Panc1 (cell line): ENCODE measurements at regions not wholly inside any gene's neighbourhood (a gene's known extent, or its start where the extent isn't known, plus 50 kb on each side); places are given as distances from the start of the nearest gene placed in this dataset.
"Not testable (repeated sequence)": the region's sequence is repeated elsewhere in the genome, so short reads cannot be mapped to it uniquely, and the experiment has no call there.

Experiments used
- ATAC-seq: fragments of 200-7000 bp; cut with Tn5 transposase; 2 replicates; pipeline ENCODE4 v1.9.1; 2020; ENCODE audit warnings: mild to moderate bottlenecking, moderate library complexity
- BruUV-seq: library from RNA; stranded (reverse); fragments of 400-500 nt; replicated peaks from 2 replicates; lab custom pipeline; 2021; lab: Mats Ljungman, UMichigan
- CTCF ChIA-PET: fragments of 300-600 bp; sonication (Branson Sonifier 250); formaldehyde crosslinking; loops from one replicate; lab custom pipeline; 2022; ENCODE audit warnings: antibody characterized with exemption; lab: Charles Lee
- POLR2A ChIA-PET: fragments of 300-600 bp; sonication (Branson Sonifier 250); formaldehyde crosslinking; loops from one replicate; lab custom pipeline; 2022; ENCODE audit warnings: antibody characterized with exemption; lab: Charles Lee
- DNase-seq: peaks from one replicate; pipeline ENCODE4 v3.0.0-alpha.2; 2010; ENCODE audit warnings: low read depth, low spot score
- H3K27ac ChIP-seq: 2 replicates; pipeline ENCODE4 v1.5.1; 2011; ENCODE audit warnings: mild to moderate bottlenecking, low read length, inconsistent platforms
- H3K27me3 ChIP-seq: fragments of 200-500 bp; sonication (Bioruptor generic); 2 replicates; pipeline ENCODE4 v1.6.0; 2014; ENCODE audit warnings: low read length, inconsistent platforms; ENCODE audit not compliant: control insufficient read depth, insufficient read depth
- H3K36me3 ChIP-seq: fragments of 200-500 bp; sonication (Bioruptor generic); 2 replicates; pipeline ENCODE4 v1.5.1; 2014; ENCODE audit warnings: inconsistent platforms, mild to moderate bottlenecking, low read length, moderate library complexity; ENCODE audit not compliant: control insufficient read depth, insufficient read depth
- H3K4me1 ChIP-seq: 2 replicates; pipeline ENCODE4 v1.5.1; 2011; ENCODE audit warnings: inconsistent platforms, mild to moderate bottlenecking, low read length, moderate library complexity; ENCODE audit not compliant: control insufficient read depth, insufficient read depth
- H3K4me3 ChIP-seq, 2 experiments: 2 replicates each; pipeline ENCODE4 v1.5.1; 2011 to 2012; ENCODE audit warnings: low read depth in 2 of 2, low read length in 2 of 2, mild to moderate bottlenecking in 2 of 2, inconsistent platforms in 1 of 2, moderate library complexity in 1 of 2
- H3K9me3 ChIP-seq: fragments of 200-500 bp; sonication (Bioruptor generic); 2 replicates; pipeline ENCODE4 v1.5.1; 2014; ENCODE audit warnings: low read depth, mild to moderate bottlenecking, inconsistent platforms, low read length, moderate library complexity; ENCODE audit not compliant: control insufficient read depth, insufficient read depth
- CTCF ChIP-seq: fragments of 450-650 bp; IDR thresholded peaks from 2 replicates; pipeline ENCODE4 v1.5.1; 2017; ENCODE audit warnings: mild to moderate bottlenecking
- POLR2AphosphoS5 ChIP-seq: IDR thresholded peaks from 2 replicates; pipeline ENCODE4 v1.6.1; 2012; ENCODE audit warnings: mild to moderate bottlenecking, low read depth, low read length, moderate library complexity
- SIN3A ChIP-seq: IDR thresholded peaks from 2 replicates; pipeline ENCODE4 v1.6.1; 2012; ENCODE audit warnings: low read depth, mild to moderate bottlenecking, low read length, moderate library complexity, borderline replicate concordance; ENCODE audit not compliant: insufficient read depth
- TCF7L2 ChIP-seq: IDR thresholded peaks from 2 replicates; pipeline ENCODE4 v1.6.1; 2011; ENCODE audit warnings: mild to moderate bottlenecking, low read depth, low read length, inconsistent platforms
- in situ Hi-C: cut with HindIII; loops from 2 replicates; pipeline ENCODE4 v1.10.0; 2016; ENCODE audit warnings: low sequenced_read_pairs, low pct_unique_long_range_greater_than_20kb
- intact Hi-C: fragments of 100-400 bp; cut with micrococcal nuclease; formaldehyde crosslinking; loops from one replicate; pipeline ENCODE4 v1.10.0; 2022; ENCODE audit not compliant: unreplicated experiment
- TF ChIP-seq, protein P1 (sequence below), 2 experiments: IDR thresholded peaks; 2 replicates each; pipeline ENCODE4 v1.6.1; 2011 to 2012; ENCODE audit warnings: low read depth in 2 of 2, control low read depth in 1 of 2, low read length in 1 of 2, mild to moderate bottlenecking in 1 of 2, moderate library complexity in 1 of 2; ENCODE audit not compliant: insufficient read depth in 1 of 2

GRCh38 chr11:7143908-7144307, 55.1 kb downstream of the RBMXL2 start:
- peak; percentile 74 for ATAC-seq

DNA sequence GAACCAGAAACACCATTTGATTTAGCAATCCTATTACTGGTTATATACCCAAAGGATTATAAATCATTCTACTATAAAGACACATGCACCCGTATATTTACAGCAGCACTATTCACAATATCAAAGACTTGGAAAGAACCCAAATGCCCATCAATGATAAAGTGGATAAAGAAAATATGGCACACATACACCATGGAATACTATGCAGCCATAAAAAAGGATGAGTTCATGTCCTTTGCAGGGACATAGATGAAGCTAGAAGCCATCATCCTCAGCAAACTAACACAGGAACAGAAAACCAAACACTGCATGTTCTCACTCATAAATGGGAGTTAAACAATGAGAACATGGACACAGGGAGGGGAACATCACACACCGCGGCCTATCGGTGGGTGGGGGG, 61.3 kb downstream of the RBMXL2 start:
- DNase-seq, H3K9me3 ChIP-seq, H3K27ac ChIP-seq, H3K4me1 ChIP-seq, ATAC-seq, in situ Hi-C loops, H3K4me3 ChIP-seq, CTCF ChIA-PET, H3K36me3 ChIP-seq, BruUV-seq, H3K27me3 ChIP-seq, intact Hi-C loops, POLR2A ChIA-PET: not testable (repeated sequence)

More at GRCh38 chr11:7143908-7144307, 55.1 kb downstream of the RBMXL2 start:
- peak; percentile 66; the same call in 1 of the 2 replicates for TF ChIP-seq CTCF
- no peak for TF ChIP-seq TCF7L2
- DNase-seq: peak; percentile 43
- no peaks in the 10 kb centered on the region; the same call in 1 of the 2 replicates for H3K9me3 ChIP-seq
- H3K27me3 ChIP-seq: 0 out of 2 replicates have a peak, but pooled peaks cover 9% of the 10 kb centered on the region
- BruUV-seq: no TSS peak
- CTCF ChIA-PET: interaction anchor here (0.5 to 1.0 kb wide), 3 partner anchors 134 to 441 kb away, joined by 3 to 6 read pairs (median 5); no protein-coding TSS in a partner anchor
- POLR2A ChIA-PET: no interaction called here
- intact Hi-C loops: loop anchor here (10.0 kb wide), 2 partner anchors 131 to 301 kb away; no protein-coding TSS in a partner anchor
- no peak overlapping the region for H3K4me3 ChIP-seq
- H3K4me1 ChIP-seq: no peaks in the 10 kb centered on the region
- no peaks in the 10 kb centered on the region for H3K36me3 ChIP-seq
- no peak overlapping the region for H3K27ac ChIP-seq
- in situ Hi-C loops: no loop called here

DNA sequence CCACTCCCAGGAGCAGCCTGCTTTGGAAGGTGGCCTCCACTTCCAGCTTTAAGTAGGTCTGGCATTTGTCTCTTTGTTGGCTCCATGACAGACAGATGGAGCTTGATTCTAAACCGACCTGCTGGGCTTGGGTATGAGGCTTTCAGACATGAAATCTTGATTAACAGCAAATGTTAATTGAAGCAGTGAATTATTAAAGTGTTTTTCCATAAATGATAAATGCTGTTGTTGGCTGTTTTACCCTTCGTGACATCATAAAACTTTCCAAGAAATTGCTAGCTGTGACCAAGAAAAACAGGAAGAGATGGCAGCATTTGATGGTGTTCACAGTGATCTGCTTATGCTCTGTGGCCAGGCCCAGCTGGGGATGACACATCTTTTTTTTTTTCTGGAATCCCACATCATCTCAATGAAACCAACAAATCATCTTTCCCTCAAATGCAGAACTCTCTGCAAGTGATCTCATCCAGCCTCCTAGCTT, 66.1 kb downstream of the RBMXL2 start:
- DNase-seq (no peak), ATAC-seq (no peak)
- TF ChIP-seq TCF7L2 (no peak), SIN3A (no peak), CTCF (no peak), POLR2AphosphoS5 (no peak)
- TF ChIP-seq, protein P1, sequence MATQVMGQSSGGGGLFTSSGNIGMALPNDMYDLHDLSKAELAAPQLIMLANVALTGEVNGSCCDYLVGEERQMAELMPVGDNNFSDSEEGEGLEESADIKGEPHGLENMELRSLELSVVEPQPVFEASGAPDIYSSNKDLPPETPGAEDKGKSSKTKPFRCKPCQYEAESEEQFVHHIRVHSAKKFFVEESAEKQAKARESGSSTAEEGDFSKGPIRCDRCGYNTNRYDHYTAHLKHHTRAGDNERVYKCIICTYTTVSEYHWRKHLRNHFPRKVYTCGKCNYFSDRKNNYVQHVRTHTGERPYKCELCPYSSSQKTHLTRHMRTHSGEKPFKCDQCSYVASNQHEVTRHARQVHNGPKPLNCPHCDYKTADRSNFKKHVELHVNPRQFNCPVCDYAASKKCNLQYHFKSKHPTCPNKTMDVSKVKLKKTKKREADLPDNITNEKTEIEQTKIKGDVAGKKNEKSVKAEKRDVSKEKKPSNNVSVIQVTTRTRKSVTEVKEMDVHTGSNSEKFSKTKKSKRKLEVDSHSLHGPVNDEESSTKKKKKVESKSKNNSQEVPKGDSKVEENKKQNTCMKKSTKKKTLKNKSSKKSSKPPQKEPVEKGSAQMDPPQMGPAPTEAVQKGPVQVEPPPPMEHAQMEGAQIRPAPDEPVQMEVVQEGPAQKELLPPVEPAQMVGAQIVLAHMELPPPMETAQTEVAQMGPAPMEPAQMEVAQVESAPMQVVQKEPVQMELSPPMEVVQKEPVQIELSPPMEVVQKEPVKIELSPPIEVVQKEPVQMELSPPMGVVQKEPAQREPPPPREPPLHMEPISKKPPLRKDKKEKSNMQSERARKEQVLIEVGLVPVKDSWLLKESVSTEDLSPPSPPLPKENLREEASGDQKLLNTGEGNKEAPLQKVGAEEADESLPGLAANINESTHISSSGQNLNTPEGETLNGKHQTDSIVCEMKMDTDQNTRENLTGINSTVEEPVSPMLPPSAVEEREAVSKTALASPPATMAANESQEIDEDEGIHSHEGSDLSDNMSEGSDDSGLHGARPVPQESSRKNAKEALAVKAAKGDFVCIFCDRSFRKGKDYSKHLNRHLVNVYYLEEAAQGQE (IDR thresholded peaks at IDR 0.05; ENCODE audit: insufficient read depth in 1 of 2, low read depth in 2 of 2, low read length in 1 of 2): no peak
- intact Hi-C loops (no loop called here), in situ Hi-C loops (no loop called here)
- Histone ChIP-seq H3K9me3 (no peaks in the 10 kb centered on the region), H3K36me3 (no peaks in the 10 kb centered on the region), H3K27me3 (no peaks in the 10 kb centered on the region; the same call in 1 of the 2 replicates), H3K4me3 (no peak overlapping the region), H3K27ac (no peak overlapping the region), H3K4me1 (no peaks in the 10 kb centered on the region)
- no TSS peak for BruUV-seq
- POLR2A ChIA-PET: no interaction called here
- CTCF ChIA-PET: no interaction called here
